Fibroblast of villous mesenchyme (primary cell): ENCODE measurements at regions not wholly inside any gene's neighbourhood (a gene's known extent, or its start where the extent isn't known, plus 50 kb on each side); places are given as distances from the start of the nearest gene placed in this dataset.

Experiments
- DNase-seq: peaks from one replicate; pipeline ENCODE4 v3.0.0-alpha.2; 2010; ENCODE audit warnings: low read depth
- H3K4me3 ChIP-seq: 2 replicates; pipeline ENCODE4 v1.5.1; 2011; ENCODE audit warnings: low read depth, mild to moderate bottlenecking, low read length
- CTCF ChIP-seq: IDR thresholded peaks from 2 replicates; pipeline ENCODE4 v1.5.1; 2012; ENCODE audit warnings: low read depth, mild to moderate bottlenecking, low read length; ENCODE audit not compliant: insufficient read depth

GRCh38 chr2:199524689-199525574 is 67.2 kb upstream of the SATB2 start:
- no peak for TF ChIP-seq CTCF
- DNase-seq: no peak
- no peak overlapping the region for H3K4me3 ChIP-seq

GRCh38 chr2:199509403-199509802 is 51.7 kb upstream of the SATB2 start:
- H3K4me3 ChIP-seq: no peak overlapping the region
- no peak for TF ChIP-seq CTCF
- no peak for DNase-seq
